ENCODE measurements at regions not wholly inside any gene's neighbourhood (a gene's known extent, or its start where the extent isn't known, plus 50 kb on each side); places are given as distances from the start of the nearest gene placed in this dataset.

DNA sequence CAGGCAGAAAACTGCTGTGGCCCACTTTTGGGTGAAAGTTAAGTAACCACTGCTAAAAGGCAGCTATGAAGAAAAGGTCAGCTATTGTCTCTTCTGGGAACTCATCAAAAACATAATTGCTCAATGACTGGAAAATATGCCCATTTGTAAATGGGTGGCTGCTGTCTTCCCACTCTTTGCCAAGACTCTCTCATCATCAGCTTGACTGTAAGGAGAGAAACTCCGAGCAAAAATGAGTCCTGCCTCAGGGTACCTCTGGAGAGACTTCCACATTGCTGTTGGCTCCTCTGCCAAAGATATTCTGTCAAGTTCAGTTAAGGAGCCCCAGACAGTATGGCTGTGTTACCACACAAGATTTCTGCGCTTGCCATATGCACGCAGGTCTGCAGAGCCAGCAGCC is 138.7 kb downstream of the BBOX1 start:
- no peak overlapping the region for H3K4me3 ChIP-seq (ENCODE audit: low read depth in 1 of 2, low read length in 2 of 2)
- H3K79me2 ChIP-seq (ENCODE audit: insufficient read depth, low read length), result no peaks in the 10 kb centered on the region
- H3K4me2 ChIP-seq (ENCODE audit: insufficient read depth, low read length), result no peak overlapping the region
- DNase-seq, result no peak
- H3K9me3 ChIP-seq (ENCODE audit: insufficient read depth, low read length, severe bottlenecking), result no peaks in the 10 kb centered on the region
- H3K27me3 ChIP-seq (ENCODE audit: insufficient read depth, low read length, poor library complexity), result no peaks in the 10 kb centered on the region
- ATAC-seq (ENCODE audit: insufficient read depth, low read depth), result no peak
- no peak overlapping the region for H2AFZ ChIP-seq (ENCODE audit: low read depth, low read length)
- H3K27ac ChIP-seq (ENCODE audit: low read length), result no peak overlapping the region
- H3K36me3 ChIP-seq (ENCODE audit: insufficient read depth, low read length), result no peaks in the 10 kb centered on the region
- no peaks in the 10 kb centered on the region for H4K20me1 ChIP-seq (ENCODE audit: insufficient read depth, low read length)
- H3K9ac ChIP-seq (ENCODE audit: low read depth, low read length), result no peak overlapping the region
- H3K4me1 ChIP-seq (ENCODE audit: insufficient read depth, low read length), result no peaks in the 10 kb centered on the region
- TF ChIP-seq, protein P1, sequence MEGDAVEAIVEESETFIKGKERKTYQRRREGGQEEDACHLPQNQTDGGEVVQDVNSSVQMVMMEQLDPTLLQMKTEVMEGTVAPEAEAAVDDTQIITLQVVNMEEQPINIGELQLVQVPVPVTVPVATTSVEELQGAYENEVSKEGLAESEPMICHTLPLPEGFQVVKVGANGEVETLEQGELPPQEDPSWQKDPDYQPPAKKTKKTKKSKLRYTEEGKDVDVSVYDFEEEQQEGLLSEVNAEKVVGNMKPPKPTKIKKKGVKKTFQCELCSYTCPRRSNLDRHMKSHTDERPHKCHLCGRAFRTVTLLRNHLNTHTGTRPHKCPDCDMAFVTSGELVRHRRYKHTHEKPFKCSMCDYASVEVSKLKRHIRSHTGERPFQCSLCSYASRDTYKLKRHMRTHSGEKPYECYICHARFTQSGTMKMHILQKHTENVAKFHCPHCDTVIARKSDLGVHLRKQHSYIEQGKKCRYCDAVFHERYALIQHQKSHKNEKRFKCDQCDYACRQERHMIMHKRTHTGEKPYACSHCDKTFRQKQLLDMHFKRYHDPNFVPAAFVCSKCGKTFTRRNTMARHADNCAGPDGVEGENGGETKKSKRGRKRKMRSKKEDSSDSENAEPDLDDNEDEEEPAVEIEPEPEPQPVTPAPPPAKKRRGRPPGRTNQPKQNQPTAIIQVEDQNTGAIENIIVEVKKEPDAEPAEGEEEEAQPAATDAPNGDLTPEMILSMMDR (IDR thresholded peaks at IDR 0.05; ENCODE audit: borderline replicate concordance, extremely low read depth, low read length, poor library complexity, severe bottlenecking), result no peak
- TF ChIP-seq EZH2 (IDR thresholded peaks at IDR 0.05; ENCODE audit: borderline replicate concordance, low read depth, low read length, severe bottlenecking), result no peak

DNA sequence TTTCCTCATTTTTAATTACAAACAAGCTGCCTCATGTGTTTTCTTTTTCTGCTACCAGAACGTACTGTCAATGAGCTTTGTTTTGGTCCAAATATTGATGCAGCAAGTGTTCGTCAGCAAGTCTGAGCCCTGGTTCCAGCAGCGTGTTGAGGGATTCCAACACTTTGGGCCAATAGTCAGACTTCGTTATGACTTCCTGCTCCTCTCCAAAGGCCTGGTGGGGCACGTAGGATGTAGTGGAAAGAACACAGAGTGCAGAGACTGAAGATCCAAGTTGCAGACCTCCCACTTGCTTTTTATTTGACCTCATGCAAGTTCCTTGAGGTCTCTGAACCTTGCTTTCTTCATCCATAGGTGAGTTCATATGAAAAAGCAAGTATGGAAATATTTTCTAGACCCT is 138.2 kb downstream of the BBOX1 start:
- H3K9me3 ChIP-seq (ENCODE audit: insufficient read depth, low read length, severe bottlenecking), result no peaks in the 10 kb centered on the region
- no peaks in the 10 kb centered on the region for H3K4me1 ChIP-seq (ENCODE audit: insufficient read depth, low read length)
- H2AFZ ChIP-seq (ENCODE audit: low read depth, low read length), result no peak overlapping the region
- ATAC-seq (ENCODE audit: insufficient read depth, low read depth) (no peak), DNase-seq (no peak)
- no peaks in the 10 kb centered on the region for H4K20me1 ChIP-seq (ENCODE audit: insufficient read depth, low read length)
- H3K27ac ChIP-seq (ENCODE audit: low read length), result no peak overlapping the region
- H3K36me3 ChIP-seq (ENCODE audit: insufficient read depth, low read length), result no peaks in the 10 kb centered on the region
- no peak overlapping the region for H3K4me3 ChIP-seq (ENCODE audit: low read depth in 1 of 2, low read length in 2 of 2)
- no peak overlapping the region for H3K4me2 ChIP-seq (ENCODE audit: insufficient read depth, low read length)
- no peaks in the 10 kb centered on the region for H3K27me3 ChIP-seq (ENCODE audit: insufficient read depth, low read length, poor library complexity)
- TF ChIP-seq EZH2 (IDR thresholded peaks at IDR 0.05; ENCODE audit: borderline replicate concordance, low read depth, low read length, severe bottlenecking), result no peak
- TF ChIP-seq, protein P1 (IDR thresholded peaks at IDR 0.05; ENCODE audit: borderline replicate concordance, extremely low read depth, low read length, poor library complexity, severe bottlenecking), result no peak
- no peak overlapping the region for H3K9ac ChIP-seq (ENCODE audit: low read depth, low read length)
- no peaks in the 10 kb centered on the region for H3K79me2 ChIP-seq (ENCODE audit: insufficient read depth, low read length)
